Caco-2 (cell line): ENCODE measurements at regions not wholly inside any gene's neighbourhood (a gene's known extent, or its start where the extent isn't known, plus 50 kb on each side); places are given as distances from the start of the nearest gene placed in this dataset.
"Not testable (repeated sequence)": the region's sequence is repeated elsewhere in the genome, so short reads cannot be mapped to it uniquely, and the experiment has no call there.

Experiments
- BruUV-seq: library from RNA; stranded (reverse); fragments of 400-500 nt; replicated peaks from 2 replicates; lab custom pipeline; 2021; lab: Mats Ljungman, UMichigan
- CTCF ChIA-PET: fragments of 300-600 bp; sonication (Branson Sonifier 250); formaldehyde crosslinking; loops from one replicate; lab custom pipeline; 2022; ENCODE audit warnings: antibody characterized with exemption; lab: Charles Lee
- POLR2A ChIA-PET: fragments of 300-600 bp; sonication (Branson Sonifier 250); formaldehyde crosslinking; loops from one replicate; lab custom pipeline; 2022; ENCODE audit warnings: antibody characterized with exemption; lab: Charles Lee
- DNase-seq, 2 experiments: peaks; one replicate each; pipeline versions ENCODE4 v3.0.0 to v3.0.0-alpha.2; 2020 to 2022
- H3K27me3 ChIP-seq: replicated peaks from 2 replicates; pipeline ENCODE4 v1.6.0; 2011; ENCODE audit warnings: low read length; ENCODE audit not compliant: control insufficient read depth, insufficient read depth
- H3K36me3 ChIP-seq: 2 replicates; pipeline ENCODE4 v1.5.1; 2011; ENCODE audit warnings: low read length; ENCODE audit not compliant: control insufficient read depth, insufficient read depth
- H3K4me1 ChIP-seq: fragments of 250-450 bp; sonication (Bioruptor Pico); 2 replicates; pipeline ENCODE4 v1.5.1; 2020; ENCODE audit warnings: mild to moderate bottlenecking
- H3K4me3 ChIP-seq: 2 replicates; pipeline ENCODE4 v1.5.1; 2011; ENCODE audit warnings: low read depth, mild to moderate bottlenecking, control low read depth, low read length
- H3K9me3 ChIP-seq: fragments of 250-450 bp; sonication (Bioruptor Pico); 2 replicates; pipeline ENCODE4 v1.5.1; 2020; ENCODE audit warnings: mild to moderate bottlenecking, moderate library complexity
- H3K27ac Mint-ChIP-seq: one replicate; pipeline ENCODE4 v1.8.0; 2022; ENCODE audit warnings: mixed read lengths; ENCODE audit not compliant: unreplicated experiment
- H3K27me3 Mint-ChIP-seq: one replicate; pipeline ENCODE4 v1.8.0; 2022; ENCODE audit warnings: mixed read lengths; ENCODE audit not compliant: insufficient read depth, unreplicated experiment
- H3K36me3 Mint-ChIP-seq: one replicate; pipeline ENCODE4 v1.8.0; 2022; ENCODE audit warnings: mild to moderate bottlenecking, mixed read lengths; ENCODE audit not compliant: insufficient read depth, unreplicated experiment
- H3K4me1 Mint-ChIP-seq: one replicate; pipeline ENCODE4 v1.8.0; 2022; ENCODE audit warnings: low read depth, mixed read lengths; ENCODE audit not compliant: unreplicated experiment
- H3K4me3 Mint-ChIP-seq: one replicate; pipeline ENCODE4 v1.8.0; 2022; ENCODE audit warnings: mild to moderate bottlenecking, moderate library complexity, mixed read lengths; ENCODE audit not compliant: unreplicated experiment
- H3K9me3 Mint-ChIP-seq: one replicate; pipeline ENCODE4 v1.8.0; 2022; ENCODE audit warnings: mixed read lengths; ENCODE audit not compliant: unreplicated experiment
- CTCF ChIP-seq, 2 experiments: fragments of 200-600 bp in 1 of 2; IDR thresholded peaks; 1 replicate in 1 of 2; 2 replicates in 1 of 2; pipeline versions ENCODE4 v1.5.1 to v1.8.0; 2011 to 2022; ENCODE audit warnings: antibody characterized with exemption in 1 of 2, control low read depth in 1 of 2, inconsistent platforms in 1 of 2, low read depth in 1 of 2, low read length in 1 of 2, mild to moderate bottlenecking in 1 of 2, moderate library complexity in 1 of 2; ENCODE audit not compliant: insufficient read depth in 1 of 2, severe bottlenecking in 1 of 2, unreplicated experiment in 1 of 2
- intact Hi-C: fragments of 100-400 bp; cut with micrococcal nuclease; formaldehyde crosslinking; loops from one replicate; pipeline ENCODE4 v1.10.0; 2022; ENCODE audit not compliant: unreplicated experiment

GRCh38 chr14:22344673-22345072 is 244.4 kb downstream of the DAD1 start:
- Mint-ChIP-seq H3K4me3 (no peak overlapping the region), H3K4me1 (no peaks in the 10 kb centered on the region), H3K36me3 (no peaks in the 10 kb centered on the region), H3K9me3 (peaks cover 49% of the 10 kb centered on the region), H3K27me3 (no peaks in the 10 kb centered on the region), H3K27ac (no peak overlapping the region)
- Histone ChIP-seq H3K36me3 (no peaks in the 10 kb centered on the region), H3K9me3 (peaks cover 17% of the 10 kb centered on the region), H3K4me1 (no peaks in the 10 kb centered on the region), H3K4me3 (no peak overlapping the region), H3K27me3 (no peaks in the 10 kb centered on the region)
- POLR2A ChIA-PET, result no interaction called here
- no peak for DNase-seq
- CTCF ChIA-PET, result no interaction called here
- no peak for TF ChIP-seq CTCF (IDR thresholded peaks at IDR 0.05; ENCODE audit: insufficient read depth in 1 of 2, low read depth in 1 of 2, low read length in 1 of 2, severe bottlenecking in 1 of 2, unreplicated experiment in 1 of 2)
- intact Hi-C loops, result no loop called here
- no TSS peak for BruUV-seq

GRCh38 chr14:22344209-22344608 is 244.8 kb downstream of the DAD1 start:
- H3K27ac Mint-ChIP-seq, H3K4me3 Mint-ChIP-seq, BruUV-seq, intact Hi-C loops, H3K4me1 ChIP-seq, H3K36me3 Mint-ChIP-seq, H3K27me3 ChIP-seq, H3K27me3 Mint-ChIP-seq, H3K4me1 Mint-ChIP-seq, H3K4me3 ChIP-seq, POLR2A ChIA-PET, H3K36me3 ChIP-seq, CTCF ChIA-PET: not testable (repeated sequence)
- peaks cover 17% of the 10 kb centered on the region for H3K9me3 ChIP-seq
- H3K9me3 Mint-ChIP-seq, result peaks cover 49% of the 10 kb centered on the region
- DNase-seq, result peak; percentile 29 to 38

- POLR2A ChIA-PET, result no interaction called here
- no peak for DNase-seq
- Mint-ChIP-seq H3K27ac (no peak overlapping the region), H3K4me3 (no peak overlapping the region), H3K36me3 (no peaks in the 10 kb centered on the region), H3K27me3 (no peaks in the 10 kb centered on the region), H3K9me3 (peaks cover 37% of the 10 kb centered on the region), H3K4me1 (no peaks in the 10 kb centered on the region)
- intact Hi-C loops, result no loop called here
- TF ChIP-seq CTCF (IDR thresholded peaks at IDR 0.05; ENCODE audit: insufficient read depth in 1 of 2, low read depth in 1 of 2, low read length in 1 of 2, severe bottlenecking in 1 of 2, unreplicated experiment in 1 of 2), result no peak
- BruUV-seq, result no TSS peak
- H3K4me1 ChIP-seq, result no peaks in the 10 kb centered on the region
- H3K36me3 ChIP-seq, result no peaks in the 10 kb centered on the region
- no peak overlapping the region for H3K4me3 ChIP-seq
- CTCF ChIA-PET, result interaction anchor here (0.7 kb wide), 1 partner anchor 119 kb away, joined by 5 read pairs; no protein-coding TSS in a partner anchor
- H3K9me3 ChIP-seq, result peaks cover 17% of the 10 kb centered on the region
- no peaks in the 10 kb centered on the region for H3K27me3 ChIP-seq
Measured at GRCh38 chr14:22341049-22341448, 248.0 kb downstream of the DAD1 start.
